HG03025 (cell line): ENCODE measurements at regions not wholly inside any gene's neighbourhood (a gene's known extent, or its start where the extent isn't known, plus 50 kb on each side); places are given as distances from the start of the nearest gene placed in this dataset.

Experiments used
- ATAC-seq: cut with Tn5 transposase; IDR thresholded peaks from one replicate; pipeline ENCODE4 v1.9.1; 2021; ENCODE audit warnings: mild to moderate bottlenecking, moderate library complexity; ENCODE audit not compliant: unreplicated experiment, low FRiP score

GRCh38 chr9:10946676-10947410 is 334.0 kb upstream of the PTPRD start:
- no peak for ATAC-seq

- no peak for ATAC-seq
Measured at GRCh38 chr9:10957878-10958277, 345.1 kb upstream of the PTPRD start.

- no peak for ATAC-seq
Measured at GRCh38 chr9:10961883-10962282, 349.1 kb upstream of the PTPRD start.

DNA sequence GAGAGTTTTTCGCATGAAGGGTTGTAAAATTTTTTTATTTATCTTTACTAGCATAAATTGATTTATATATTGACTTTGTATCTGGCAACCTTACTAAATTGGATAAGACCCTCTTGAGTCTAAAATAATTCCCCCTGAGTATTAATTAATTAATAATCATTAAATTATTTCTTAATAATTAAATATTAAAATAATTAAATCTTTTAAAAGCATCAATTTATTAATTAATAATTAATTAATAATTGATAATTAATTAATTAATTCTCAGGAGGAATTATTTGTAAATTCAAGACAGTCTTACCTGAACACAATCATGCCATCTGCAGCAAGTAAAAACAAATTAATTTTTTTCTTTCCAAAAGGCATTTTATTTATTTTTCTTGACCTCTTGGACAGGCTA is 370.4 kb upstream of the PTPRD start:
- no peak for ATAC-seq

DNA sequence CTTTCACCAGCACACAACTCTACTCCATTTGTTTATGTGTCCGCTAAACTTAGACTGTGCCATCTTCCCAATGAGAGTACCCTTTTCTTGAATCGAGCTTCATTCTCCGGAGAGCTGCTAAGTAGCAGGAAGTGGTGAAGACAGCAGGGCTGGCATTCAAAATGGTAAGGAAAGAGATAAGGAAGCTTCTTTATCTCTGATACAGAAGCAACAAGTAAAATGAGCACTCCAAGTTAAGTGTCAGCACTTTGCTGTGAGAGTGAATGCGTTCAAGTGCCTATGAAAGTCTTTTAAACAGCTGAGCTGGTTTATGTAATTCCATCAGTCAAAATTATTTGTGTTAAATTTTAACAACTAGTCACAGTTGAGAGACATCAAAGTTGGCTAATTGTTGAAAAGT is 386.8 kb upstream of the PTPRD start:
- no peak for ATAC-seq

DNA sequence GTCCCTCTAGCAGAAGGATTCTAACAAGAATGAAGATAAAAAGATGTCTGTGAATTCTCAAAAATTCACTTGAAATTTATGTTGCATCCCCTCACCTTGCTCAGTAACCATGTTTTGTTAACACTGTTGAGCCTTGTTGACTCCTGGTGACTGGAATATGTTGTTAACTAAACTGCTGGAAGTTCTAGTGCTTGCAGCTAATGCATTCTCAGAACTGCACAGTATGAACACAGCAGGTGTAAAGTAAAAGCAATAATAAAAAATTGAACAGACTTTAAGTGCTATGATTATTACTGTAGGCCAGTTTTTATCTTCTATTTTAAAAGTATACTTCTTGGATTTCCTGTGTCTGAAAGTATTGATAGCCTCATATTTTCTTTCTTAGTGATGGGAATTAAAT is 388.7 kb upstream of the PTPRD start:
- ATAC-seq: no peak

DNA sequence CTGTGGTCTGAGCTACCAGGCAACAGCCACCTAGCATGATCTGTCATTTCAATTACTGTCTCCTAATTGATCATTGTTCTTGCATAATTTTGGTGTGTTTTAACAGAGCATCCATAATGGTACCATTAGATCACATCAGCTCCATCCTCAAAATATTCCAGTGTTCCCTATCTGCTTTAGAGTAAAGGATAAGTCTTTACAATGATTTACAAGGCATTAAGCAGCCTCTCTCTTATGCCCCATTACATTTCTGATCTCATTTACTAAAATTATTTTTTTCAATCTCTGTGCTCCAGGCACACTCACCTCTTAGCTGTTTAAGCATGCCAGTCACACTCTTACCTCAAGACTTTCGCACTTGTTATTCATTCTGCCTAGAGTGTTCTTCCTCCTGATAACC is 389.9 kb upstream of the PTPRD start:
- ATAC-seq: no peak

GRCh38 chr9:11003836-11004235 is 391.0 kb upstream of the PTPRD start:
- ATAC-seq: no peak

GRCh38 chr9:11011696-11012095 is 398.9 kb upstream of the PTPRD start:
- ATAC-seq: no peak

DNA sequence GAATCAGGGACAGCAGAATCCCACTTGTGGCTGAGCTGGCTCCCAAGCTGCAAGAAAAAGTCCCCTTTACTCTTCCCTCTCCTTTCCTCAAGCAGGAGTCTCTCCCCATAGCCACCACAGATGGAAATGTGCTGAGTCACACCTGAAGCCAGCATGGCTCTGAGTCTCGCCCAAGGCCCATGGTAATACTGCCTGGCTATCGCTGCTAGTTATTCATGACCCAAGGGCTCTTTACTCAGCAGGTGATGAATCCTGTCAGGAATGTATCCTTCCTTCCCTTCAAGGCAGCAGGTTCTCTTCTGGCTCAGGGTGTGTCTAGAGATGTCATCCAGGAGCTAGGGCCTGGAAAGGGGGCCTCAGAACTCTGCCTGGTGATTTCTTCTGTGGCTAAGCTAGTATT is 403.3 kb upstream of the PTPRD start:
- no peak for ATAC-seq

- no peak for ATAC-seq
Measured at GRCh38 chr9:11023201-11023600, 410.4 kb upstream of the PTPRD start.

GRCh38 chr9:11025775-11026174 is 413.0 kb upstream of the PTPRD start:
- ATAC-seq: no peak

DNA sequence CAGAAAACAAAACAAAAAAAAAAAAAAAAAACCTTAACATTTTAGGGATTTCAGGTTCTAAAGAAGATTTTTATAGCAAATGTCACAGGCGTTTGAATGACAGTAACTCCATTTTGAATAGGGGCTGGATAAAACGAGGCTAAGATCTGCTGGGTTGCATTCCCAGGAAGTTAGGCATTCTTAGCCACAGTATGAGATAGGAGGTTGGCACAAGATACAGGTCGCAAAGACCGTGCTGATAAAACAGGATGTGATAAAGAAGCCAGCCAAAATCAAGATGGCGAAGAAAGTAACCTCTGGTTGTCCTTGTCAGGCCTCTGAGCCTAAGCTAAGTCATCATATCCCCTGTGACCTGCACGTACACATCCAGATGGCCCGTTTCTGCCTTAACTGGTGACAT is 425.6 kb upstream of the PTPRD start:
- ATAC-seq: no peak

DNA sequence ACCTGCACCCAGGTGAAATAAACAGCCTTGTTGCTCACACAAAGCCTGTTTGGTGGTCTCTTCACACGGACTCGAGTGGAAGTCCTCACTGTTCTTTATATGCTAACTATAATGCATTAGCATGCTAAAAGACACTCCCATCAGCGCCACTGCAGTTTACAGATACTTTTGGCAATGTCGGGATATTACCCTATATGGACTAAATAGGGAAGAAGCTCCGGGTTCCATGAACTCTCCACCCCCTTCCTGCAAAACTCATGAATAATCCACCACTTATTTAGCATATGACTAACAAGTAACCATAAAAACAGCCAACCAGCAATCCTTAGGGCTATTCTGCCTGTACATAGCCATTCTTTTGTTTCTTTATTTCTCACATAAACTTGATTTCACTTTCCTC is 426.2 kb upstream of the PTPRD start:
- ATAC-seq: no peak

DNA sequence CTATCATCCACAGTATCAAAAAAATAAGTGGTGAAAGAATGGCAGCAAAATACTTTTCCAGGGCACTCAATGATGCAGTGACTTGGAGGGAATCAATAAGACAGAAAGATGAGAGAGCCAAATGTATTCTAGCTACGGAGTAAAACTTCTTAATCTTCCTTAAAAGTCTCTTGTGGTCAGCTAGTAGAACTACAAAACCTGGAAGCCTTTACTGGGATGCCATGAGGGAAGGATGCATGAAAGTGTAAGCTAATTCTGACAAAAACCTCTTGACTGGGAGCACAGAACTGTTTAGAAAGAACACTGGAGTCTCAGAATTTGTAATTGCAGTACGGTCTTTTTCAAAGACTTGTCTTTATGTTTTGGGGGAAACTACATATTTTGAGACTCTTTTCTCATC is 432.8 kb upstream of the PTPRD start:
- ATAC-seq: no peak

- ATAC-seq: no peak
Measured at GRCh38 chr9:11063263-11063662, 450.5 kb upstream of the PTPRD start.

DNA sequence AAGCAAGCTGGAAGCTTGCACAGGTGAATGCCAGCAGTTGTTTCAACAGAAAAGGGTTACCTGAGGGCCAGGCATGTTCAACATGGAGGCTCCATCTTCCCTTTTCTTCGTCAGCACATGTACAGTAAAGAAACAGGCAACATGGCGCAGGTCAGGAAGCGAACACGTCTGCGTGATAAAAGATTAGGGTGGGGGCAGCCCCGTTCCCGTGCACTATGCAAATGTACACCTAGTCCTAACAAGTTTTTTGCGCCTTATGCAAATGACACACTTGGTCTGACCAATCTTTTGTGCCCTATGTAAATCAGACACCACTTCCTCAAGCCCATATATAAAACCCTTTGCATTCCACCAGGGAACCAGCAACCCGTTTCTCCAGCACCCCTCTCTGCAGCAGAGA is 452.1 kb upstream of the PTPRD start:
- no peak for ATAC-seq

DNA sequence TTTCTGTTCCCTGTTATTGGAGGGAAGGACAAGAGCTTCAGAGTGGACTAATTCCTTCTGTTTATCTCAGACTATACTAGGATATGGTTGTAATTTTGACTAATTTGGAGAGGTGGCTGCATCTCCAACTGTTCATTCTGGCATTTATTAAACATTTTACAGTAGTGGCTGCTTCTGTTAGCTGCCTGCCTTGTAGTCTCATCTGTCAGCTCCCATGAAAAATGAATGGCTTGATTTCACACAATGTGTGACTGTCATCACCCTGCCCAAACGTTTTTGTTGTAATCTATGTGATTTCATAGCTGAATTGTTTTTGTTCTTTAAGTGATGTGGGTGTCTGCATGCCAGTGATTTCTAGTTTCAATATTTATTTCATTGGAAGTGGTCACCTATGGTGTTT is 459.4 kb upstream of the PTPRD start:
- no peak for ATAC-seq

DNA sequence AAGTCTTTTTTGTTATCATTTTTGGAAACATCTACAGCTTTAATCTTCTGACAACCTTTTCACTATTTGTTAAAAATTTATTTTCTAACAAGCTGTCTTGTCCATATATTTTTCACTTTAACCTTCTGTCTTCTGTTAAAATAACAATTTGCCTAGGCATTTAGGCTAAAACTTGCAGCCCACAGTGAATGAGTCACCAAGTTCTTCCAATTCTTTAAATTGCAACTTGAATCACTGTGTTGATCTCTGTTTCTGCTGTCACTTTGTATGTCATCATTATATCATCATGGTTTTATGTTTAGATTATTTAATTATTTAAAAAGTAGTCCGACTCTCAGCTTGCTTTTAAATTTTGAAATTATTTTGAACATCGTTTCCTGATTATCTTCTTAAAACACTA is 473.8 kb upstream of the PTPRD start:
- ATAC-seq: no peak

DNA sequence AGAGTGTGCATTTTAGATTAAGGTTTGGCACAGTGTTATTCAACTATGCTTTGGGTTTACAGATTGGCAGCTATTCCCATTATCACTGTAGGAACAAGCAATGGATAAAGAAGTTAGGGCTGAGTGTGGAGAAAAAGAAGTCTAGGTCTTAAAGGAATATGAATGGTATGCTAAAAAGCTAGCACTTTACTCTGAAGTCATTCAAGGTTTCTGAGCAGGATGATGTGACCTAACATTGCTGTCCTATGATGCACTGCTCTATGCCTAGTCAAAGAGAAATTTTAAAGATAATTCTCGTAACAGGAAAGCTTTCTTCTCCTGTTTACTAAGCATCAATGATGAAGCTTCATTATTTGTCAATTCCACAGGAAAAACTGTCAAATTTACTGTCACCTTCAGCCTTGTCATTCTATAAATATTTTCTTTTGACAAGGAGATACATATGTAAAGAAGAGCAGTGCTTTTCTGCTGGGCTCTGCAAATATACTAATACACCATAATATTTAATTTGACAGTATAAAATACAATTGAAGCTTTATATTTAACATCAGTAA is 476.1 kb upstream of the PTPRD start:
- no peak for ATAC-seq

- no peak for ATAC-seq
Measured at GRCh38 chr9:11092974-11093373, 480.2 kb upstream of the PTPRD start.

DNA sequence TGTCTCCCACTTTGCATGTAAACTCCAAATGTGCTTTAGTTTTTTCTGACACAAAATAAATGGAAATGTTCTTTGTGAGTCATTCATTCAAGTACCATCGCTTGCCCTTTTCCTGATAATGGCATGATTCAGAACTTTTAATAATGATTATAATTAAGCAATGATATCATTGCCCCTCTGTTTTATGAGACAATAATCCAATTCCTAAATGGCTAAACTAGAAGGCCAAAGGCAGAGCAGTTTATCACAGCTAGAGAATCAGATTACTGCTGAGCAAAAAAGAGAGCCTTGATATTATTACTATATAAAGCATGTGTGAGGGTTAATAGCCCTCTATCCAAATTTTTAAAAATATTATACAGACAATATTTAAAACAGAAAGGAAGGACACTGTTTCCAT is 484.2 kb upstream of the PTPRD start:
- no peak for ATAC-seq

DNA sequence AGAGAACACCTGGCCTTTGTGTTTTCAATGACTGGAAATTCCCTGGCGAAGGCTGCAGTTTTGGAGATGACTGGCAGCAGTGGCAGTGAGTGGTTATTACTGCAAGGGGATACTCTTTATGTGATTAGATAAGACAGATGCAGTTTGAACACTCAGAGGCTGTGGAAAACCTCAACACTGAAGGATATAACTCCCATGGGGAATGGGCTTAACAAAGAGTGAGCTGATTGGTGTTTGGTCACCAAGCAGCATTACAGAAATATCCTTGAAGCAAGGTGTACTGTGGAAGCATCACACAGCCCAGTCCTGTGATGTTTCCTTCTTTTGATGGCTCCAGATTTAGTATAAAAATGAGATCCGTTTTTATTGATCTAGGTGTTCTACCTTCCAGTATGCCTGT is 490.7 kb upstream of the PTPRD start:
- ATAC-seq: no peak
